ENCODE measurements at regions not wholly inside any gene's neighbourhood (a gene's known extent, or its start where the extent isn't known, plus 50 kb on each side); places are given as distances from the start of the nearest gene placed in this dataset.

GRCh38 chr6:19167251-19167650 lies 669.9 kb upstream of the ID4 start:
- WGBS (ENCODE audit: insufficient coverage) = 40% methylated on average over 2 of the region's 2 CpGs
- no peak for TF ChIP-seq CTCF (IDR thresholded peaks at IDR 0.05)
- Histone ChIP-seq H3K4me3 (replicated peaks in 1 of 3; ENCODE audit: low read depth in 2 of 3, low read length in 3 of 3) (no peak overlapping the region), H3K4me2 (replicated peaks; ENCODE audit: extremely low read depth, low read length, poor library complexity, severe bottlenecking) (no peak overlapping the region), H2AFZ (ENCODE audit: insufficient read depth, low read depth, low read length, poor library complexity, severe bottlenecking) (no peak overlapping the region), H3K9me3 (replicated peaks in 1 of 2; ENCODE audit: control insufficient read depth in 1 of 2, insufficient read depth in 1 of 2, low read length in 2 of 2) (peaks cover 0 to 7% of the 10 kb centered on the region in 2 donors), H4K20me1 (ENCODE audit: insufficient read depth, low read length) (no peaks in the 10 kb centered on the region), H3K36me3 (replicated peaks in 1 of 2; ENCODE audit: control insufficient read depth in 1 of 2, insufficient read depth in 2 of 2, low read length in 2 of 2) (no peaks in the 10 kb centered on the region), H3K27ac (ENCODE audit: low read depth in 1 of 2, low read length in 2 of 2) (no peak overlapping the region), H3K4me1 (ENCODE audit: control insufficient read depth in 1 of 2, insufficient read depth in 2 of 2, low read length in 2 of 2) (no peaks in the 10 kb centered on the region), H3K9ac (ENCODE audit: insufficient read depth, low read length, poor library complexity, severe bottlenecking) (no peak overlapping the region), H3K79me2 (ENCODE audit: insufficient read depth, low read length) (no peaks in the 10 kb centered on the region), H3K27me3 (ENCODE audit: control insufficient read depth in 2 of 2, insufficient read depth in 2 of 2, low read length in 2 of 2) (no peaks in the 10 kb centered on the region)
- Mint-ChIP-seq H3K9me3 (peaks cover 0 to 5% (median 0%) of the 10 kb centered on the region in 7 donors), H3K36me3 (no peaks in the 10 kb centered on the region), H3K27ac (no peak overlapping the region), H3K4me1 (no peaks in the 10 kb centered on the region), H3K27me3 (ENCODE audit: low read depth in 3 of 3) (no peaks in the 10 kb centered on the region), H3K4me3 (no peak overlapping the region)
- no peak for DNase-seq
- intact Hi-C loops (cut with micrococcal nuclease) = no loop called here

- H4K20me1 ChIP-seq (ENCODE audit: insufficient read depth, low read length) = no peaks in the 10 kb centered on the region
Observed at GRCh38 chr6:19169366-19169765, 667.8 kb upstream of the ID4 start.

More at GRCh38 chr6:19169366-19169765, 667.8 kb upstream of the ID4 start:
- intact Hi-C loops (cut with micrococcal nuclease) = no loop called here
- Histone ChIP-seq H3K9me3 (replicated peaks in 1 of 2; ENCODE audit: control insufficient read depth in 1 of 2, insufficient read depth in 1 of 2, low read length in 2 of 2) (peaks cover 0 to 7% of the 10 kb centered on the region in 2 donors), H3K36me3 (replicated peaks in 1 of 2; ENCODE audit: control insufficient read depth in 1 of 2, insufficient read depth in 2 of 2, low read length in 2 of 2) (no peaks in the 10 kb centered on the region), H3K27me3 (ENCODE audit: control insufficient read depth in 2 of 2, insufficient read depth in 2 of 2, low read length in 2 of 2) (no peaks in the 10 kb centered on the region), H3K4me1 (ENCODE audit: control insufficient read depth in 1 of 2, insufficient read depth in 2 of 2, low read length in 2 of 2) (no peaks in the 10 kb centered on the region), H3K4me3 (replicated peaks in 1 of 3; ENCODE audit: low read depth in 2 of 3, low read length in 3 of 3) (no peak overlapping the region), H3K9ac (ENCODE audit: insufficient read depth, low read length, poor library complexity, severe bottlenecking) (no peak overlapping the region), H2AFZ (ENCODE audit: insufficient read depth, low read depth, low read length, poor library complexity, severe bottlenecking) (no peak overlapping the region), H3K4me2 (replicated peaks; ENCODE audit: extremely low read depth, low read length, poor library complexity, severe bottlenecking) (no peak overlapping the region), H3K79me2 (ENCODE audit: insufficient read depth, low read length) (no peaks in the 10 kb centered on the region), H3K27ac (ENCODE audit: low read depth in 1 of 2, low read length in 2 of 2) (no peak overlapping the region)
- Mint-ChIP-seq H3K27me3 (ENCODE audit: low read depth in 3 of 3) (no peaks in the 10 kb centered on the region), H3K36me3 (no peaks in the 10 kb centered on the region), H3K27ac (no peak overlapping the region), H3K4me3 (no peak overlapping the region), H3K4me1 (no peaks in the 10 kb centered on the region), H3K9me3 (peaks cover 0 to 9% (median 4%) of the 10 kb centered on the region in 7 donors)
- TF ChIP-seq CTCF (IDR thresholded peaks at IDR 0.05) = no peak
- no peak for DNase-seq
- 0% methylated on average over 1 of the region's 5 CpGs for WGBS (ENCODE audit: insufficient coverage)

Measured in CD14-positive monocyte (primary cell).